Inferior parietal cortex (tissue), 1 donor: ENCODE measurements at regions not wholly inside any gene's neighbourhood (a gene's known extent, or its start where the extent isn't known, plus 50 kb on each side); places are given as distances from the start of the nearest gene placed in this dataset.
"Not testable (repeated sequence)": the region's sequence is repeated elsewhere in the genome, so short reads cannot be mapped to it uniquely, and the experiment has no call there.

Experiments
- DNase-seq: peaks from one replicate; pipeline ENCODE4 v3.0.0-alpha.2; 2016; ENCODE audit errors: extremely low spot score

- no peak for DNase-seq
These were observed 169.2 kb downstream of the OR2B2 start for GRCh38 chr6:27742833-27743573.

- DNase-seq: not testable (repeated sequence)
These were observed 172.3 kb downstream of the OR2B2 start for GRCh38 chr6:27739902-27740301.

- DNase-seq: no peak
These were observed 175.5 kb downstream of the OR2B2 start for GRCh38 chr6:27736686-27737085.

- DNase-seq: no peak
These were observed 183.8 kb downstream of the OR2B2 start for GRCh38 chr6:27728442-27728841.

- DNase-seq: no peak
These were observed 185.6 kb downstream of the OR2B2 start for GRCh38 chr6:27726619-27727023.

GRCh38 chr6:27720607-27721580 lies 191.3 kb downstream of the OR2B2 start:
- DNase-seq: no peak

- DNase-seq: not testable (repeated sequence)
These were observed 193.2 kb downstream of the OR2B2 start for GRCh38 chr6:27719039-27719438.

- DNase-seq: no peak
These were observed 205.8 kb downstream of the OR2B2 start for GRCh38 chr6:27706431-27706830.

- DNase-seq: no peak
These were observed 211.9 kb downstream of the OR2B2 start for GRCh38 chr6:27700337-27700736.

- no peak for DNase-seq
These were observed 217.7 kb downstream of the OR2B2 start for GRCh38 chr6:27694547-27694874.

GRCh38 chr6:27693766-27694546 lies 218.2 kb downstream of the OR2B2 start:
- DNase-seq: peak; percentile 46

- not testable (repeated sequence) for DNase-seq
These were observed 219.2 kb upstream of the ZNF184 start for GRCh38 chr6:27692133-27692532.

GRCh38 chr6:27688014-27688586 lies 215.2 kb upstream of the ZNF184 start:
- DNase-seq: peak; percentile 89

GRCh38 chr6:27687154-27688013 lies 214.5 kb upstream of the ZNF184 start:
- peak; percentile 80 for DNase-seq

- DNase-seq: no peak
These were observed 212.4 kb upstream of the ZNF184 start for GRCh38 chr6:27685279-27685678.

GRCh38 chr6:27684264-27685211 lies 211.6 kb upstream of the ZNF184 start:
- peak; percentile 67 for DNase-seq

GRCh38 chr6:27679964-27680694 lies 207.2 kb upstream of the ZNF184 start:
- DNase-seq: no peak

GRCh38 chr6:27679308-27679963 lies 206.5 kb upstream of the ZNF184 start:
- DNase-seq: no peak
